Loucy (cell line): ENCODE measurements at regions not wholly inside any gene's neighbourhood (a gene's known extent, or its start where the extent isn't known, plus 50 kb on each side); places are given as distances from the start of the nearest gene placed in this dataset.

Experiments used
- H2AFZ ChIP-seq: fragments of 200-600 bp; sonication (generic); 2 replicates; pipeline ENCODE4 v1.6.0; 2016; ENCODE audit warnings: antibody characterized with exemption, mild to moderate bottlenecking, low read length, moderate library complexity
- H3F3A ChIP-seq: fragments of 200-600 bp; 2 replicates; pipeline ENCODE4 v1.6.0; 2016; ENCODE audit warnings: antibody characterized with exemption, low read depth, mild to moderate bottlenecking
- H3K27me3 ChIP-seq: fragments of 200-600 bp; sonication (generic); 2 replicates; pipeline ENCODE4 v1.6.1; 2014; ENCODE audit warnings: low read length, mild to moderate bottlenecking; ENCODE audit not compliant: insufficient read depth, poor library complexity, severe bottlenecking
- H3K36me3 ChIP-seq: fragments of 200-600 bp; sonication (generic); 2 replicates; pipeline ENCODE4 v1.6.1; 2016; ENCODE audit warnings: low read length; ENCODE audit not compliant: insufficient read depth
- H3K4me1 ChIP-seq: fragments of 200-600 bp; sonication (generic); 2 replicates; pipeline ENCODE4 v1.5.1; 2014; ENCODE audit warnings: low read length, mild to moderate bottlenecking; ENCODE audit not compliant: insufficient read depth, poor library complexity, severe bottlenecking
- H3K4me2 ChIP-seq: fragments of 200-600 bp; sonication (generic); 2 replicates; pipeline ENCODE4 v1.6.0; 2014; ENCODE audit warnings: antibody characterized with exemption, low read length, low read depth, mild to moderate bottlenecking; ENCODE audit not compliant: poor library complexity, severe bottlenecking
- H3K4me3 ChIP-seq: fragments of 200-600 bp; sonication (generic); 2 replicates; pipeline ENCODE4 v1.5.1; 2014; ENCODE audit warnings: low read length, mild to moderate bottlenecking, mixed read lengths; ENCODE audit not compliant: poor library complexity, severe bottlenecking
- H3K79me2 ChIP-seq: fragments of 200-600 bp; sonication (generic); 2 replicates; pipeline ENCODE4 v1.6.1; 2014; ENCODE audit warnings: low read length; ENCODE audit not compliant: insufficient read depth
- H3K9ac ChIP-seq: fragments of 200-600 bp; sonication (generic); 2 replicates; pipeline ENCODE4 v1.6.0; 2014; ENCODE audit warnings: mild to moderate bottlenecking, low read depth, low read length, moderate library complexity; ENCODE audit not compliant: poor library complexity, severe bottlenecking
- H3K9me2 ChIP-seq: fragments of 200-600 bp; sonication (generic); replicated peaks from 2 replicates; pipeline ENCODE4 v1.6.1; 2016; ENCODE audit warnings: low read depth, low read length, mixed read lengths
- H3K9me3 ChIP-seq: fragments of 200-600 bp; sonication (generic); 2 replicates; pipeline ENCODE4 v1.6.1; 2014; ENCODE audit warnings: mild to moderate bottlenecking, antibody characterized with exemption, low read length, low read depth; ENCODE audit not compliant: insufficient read depth
- H4K20me1 ChIP-seq: fragments of 200-600 bp; sonication (generic); 2 replicates; pipeline ENCODE4 v1.6.0; 2014; ENCODE audit warnings: antibody characterized with exemption, low read length, mild to moderate bottlenecking; ENCODE audit not compliant: insufficient read depth, poor library complexity, severe bottlenecking
- EZH2phosphoT487 ChIP-seq: fragments of 200-600 bp; IDR thresholded peaks from 2 replicates; pipeline ENCODE4 v1.6.1; 2018; ENCODE audit warnings: antibody characterized with exemption, mild to moderate bottlenecking, moderate library complexity, borderline replicate concordance
- TF ChIP-seq, protein P1 (sequence below): fragments of 200-600 bp; sonication (generic); conservative IDR thresholded peaks from 2 replicates; pipeline ENCODE4 v1.5.1; 2014; ENCODE audit warnings: mild to moderate bottlenecking, antibody characterized with exemption, low read length

DNA sequence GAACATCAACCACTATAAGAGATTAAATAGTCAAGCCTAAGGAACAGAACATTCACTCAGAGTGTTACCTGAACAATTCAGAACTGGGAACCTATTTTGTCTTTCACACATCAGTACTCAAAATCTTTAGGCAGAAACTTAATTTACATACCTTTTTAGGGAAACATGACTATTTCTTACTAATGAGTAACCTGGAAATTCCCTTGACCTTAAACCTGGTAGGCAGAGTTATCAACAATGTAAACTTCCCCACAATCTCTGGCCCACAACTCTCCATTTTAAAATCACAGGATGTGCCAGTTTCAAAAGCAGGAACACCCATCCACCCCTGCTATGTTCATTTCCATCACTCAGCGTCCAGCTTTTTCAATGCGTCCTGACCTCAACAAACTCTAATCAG lies 132.9 kb upstream of the ANKFN1 start:
- Histone ChIP-seq H3K9me3 (no peaks in the 10 kb centered on the region), H3K4me1 (no peaks in the 10 kb centered on the region), H3K79me2 (no peaks in the 10 kb centered on the region), H3K9ac (no peak overlapping the region), H4K20me1 (no peaks in the 10 kb centered on the region), H3K36me3 (no peaks in the 10 kb centered on the region), H3K27me3 (no peaks in the 10 kb centered on the region), H3K4me2 (no peak overlapping the region), H3F3A (no peaks in the 10 kb centered on the region), H3K9me2 (no peaks in the 10 kb centered on the region), H3K4me3 (no peak overlapping the region), H2AFZ (no peak overlapping the region)
- no peak for TF ChIP-seq EZH2phosphoT487
- TF ChIP-seq, protein P1, sequence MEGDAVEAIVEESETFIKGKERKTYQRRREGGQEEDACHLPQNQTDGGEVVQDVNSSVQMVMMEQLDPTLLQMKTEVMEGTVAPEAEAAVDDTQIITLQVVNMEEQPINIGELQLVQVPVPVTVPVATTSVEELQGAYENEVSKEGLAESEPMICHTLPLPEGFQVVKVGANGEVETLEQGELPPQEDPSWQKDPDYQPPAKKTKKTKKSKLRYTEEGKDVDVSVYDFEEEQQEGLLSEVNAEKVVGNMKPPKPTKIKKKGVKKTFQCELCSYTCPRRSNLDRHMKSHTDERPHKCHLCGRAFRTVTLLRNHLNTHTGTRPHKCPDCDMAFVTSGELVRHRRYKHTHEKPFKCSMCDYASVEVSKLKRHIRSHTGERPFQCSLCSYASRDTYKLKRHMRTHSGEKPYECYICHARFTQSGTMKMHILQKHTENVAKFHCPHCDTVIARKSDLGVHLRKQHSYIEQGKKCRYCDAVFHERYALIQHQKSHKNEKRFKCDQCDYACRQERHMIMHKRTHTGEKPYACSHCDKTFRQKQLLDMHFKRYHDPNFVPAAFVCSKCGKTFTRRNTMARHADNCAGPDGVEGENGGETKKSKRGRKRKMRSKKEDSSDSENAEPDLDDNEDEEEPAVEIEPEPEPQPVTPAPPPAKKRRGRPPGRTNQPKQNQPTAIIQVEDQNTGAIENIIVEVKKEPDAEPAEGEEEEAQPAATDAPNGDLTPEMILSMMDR, result no peak

DNA sequence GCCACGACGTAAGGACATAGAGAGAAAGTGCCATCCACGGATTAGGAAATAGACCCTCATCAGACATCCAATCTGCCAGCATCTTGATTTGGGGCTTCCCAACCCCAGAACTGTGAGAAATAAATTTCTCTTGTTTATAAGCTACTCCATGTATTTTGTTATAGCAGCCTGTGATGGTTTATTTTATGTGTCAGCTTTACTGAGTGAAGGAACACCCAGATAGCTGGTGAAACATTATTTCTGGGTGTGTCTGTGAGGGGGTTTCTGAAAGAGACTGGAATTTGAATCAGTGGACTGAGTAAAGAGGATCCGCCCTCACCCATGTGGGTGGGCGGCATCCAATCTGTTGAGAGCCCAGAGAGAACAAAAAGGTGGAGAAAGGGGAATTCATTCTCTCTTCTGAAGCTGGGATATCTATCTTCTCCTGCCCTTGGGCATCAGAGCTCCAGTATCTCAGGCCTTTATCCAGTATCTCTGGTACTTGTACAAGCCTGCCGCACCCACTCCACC lies 131.5 kb upstream of the ANKFN1 start:
- no peaks in the 10 kb centered on the region for H3K4me1 ChIP-seq
- H3K4me3 ChIP-seq, result no peak overlapping the region
- no peaks in the 10 kb centered on the region for H3K79me2 ChIP-seq
- no peaks in the 10 kb centered on the region for H4K20me1 ChIP-seq
- no peak overlapping the region for H3K4me2 ChIP-seq
- no peaks in the 10 kb centered on the region for H3K36me3 ChIP-seq
- H3K9ac ChIP-seq, result no peak overlapping the region
- H3K9me3 ChIP-seq, result no peaks in the 10 kb centered on the region
- H2AFZ ChIP-seq, result no peak overlapping the region
- no peaks in the 10 kb centered on the region for H3F3A ChIP-seq
- no peaks in the 10 kb centered on the region for H3K9me2 ChIP-seq
- no peak for TF ChIP-seq EZH2phosphoT487
- TF ChIP-seq, protein P1, result no peak
- no peaks in the 10 kb centered on the region for H3K27me3 ChIP-seq

DNA sequence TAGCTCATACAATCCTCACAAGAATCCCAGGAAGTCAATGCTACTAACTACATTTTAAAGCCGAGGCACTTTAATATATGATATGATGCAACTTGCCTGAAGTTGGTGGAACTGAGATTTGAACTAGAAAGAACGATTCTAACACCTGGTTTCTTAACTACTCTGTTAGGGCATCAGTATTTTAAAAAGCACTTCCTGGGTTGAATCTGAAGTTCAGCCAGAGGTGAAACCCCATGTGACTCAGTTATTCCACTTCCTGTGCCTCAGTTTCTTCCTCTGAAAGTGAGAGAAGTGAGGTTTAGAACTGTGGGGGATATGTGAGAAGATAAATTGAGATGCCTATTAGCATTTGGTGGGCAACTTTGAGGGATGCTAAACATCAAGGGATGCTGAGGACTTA lies 129.4 kb upstream of the ANKFN1 start:
- no peaks in the 10 kb centered on the region for H3K79me2 ChIP-seq
- H3K4me1 ChIP-seq, result no peaks in the 10 kb centered on the region
- H3K4me3 ChIP-seq, result no peak overlapping the region
- H3K9me2 ChIP-seq, result no peaks in the 10 kb centered on the region
- no peaks in the 10 kb centered on the region for H3F3A ChIP-seq
- no peaks in the 10 kb centered on the region for H3K27me3 ChIP-seq
- H3K9me3 ChIP-seq, result no peaks in the 10 kb centered on the region
- H3K9ac ChIP-seq, result no peak overlapping the region
- H2AFZ ChIP-seq, result no peak overlapping the region
- TF ChIP-seq EZH2phosphoT487, result no peak
- TF ChIP-seq, protein P1, result no peak
- H3K36me3 ChIP-seq, result no peaks in the 10 kb centered on the region
- no peak overlapping the region for H3K4me2 ChIP-seq
- H4K20me1 ChIP-seq, result no peaks in the 10 kb centered on the region
